ENCODE measurements at regions not wholly inside any gene's neighbourhood (a gene's known extent, or its start where the extent isn't known, plus 50 kb on each side); places are given as distances from the start of the nearest gene placed in this dataset.

DNA sequence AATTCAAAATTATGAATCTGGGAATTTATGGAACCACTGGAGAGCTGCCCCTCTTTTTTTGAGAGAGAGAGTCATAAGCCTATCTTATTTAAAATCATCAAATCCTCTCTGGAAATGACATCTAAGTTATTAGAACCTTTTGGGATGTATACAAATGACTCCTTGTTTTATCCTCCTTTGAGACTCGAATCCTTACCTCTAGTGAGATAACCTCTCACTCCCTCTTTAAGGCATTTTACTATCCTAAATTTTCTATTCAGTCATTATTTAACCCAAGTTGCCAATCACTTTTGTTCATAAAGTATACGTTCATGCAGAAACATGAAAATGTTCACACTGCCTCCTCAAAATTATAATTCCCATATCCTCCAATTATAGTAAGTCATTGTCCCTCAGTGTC lies 313.6 kb upstream of the C1orf87 start (continued):
- TF ChIP-seq, protein P1, sequence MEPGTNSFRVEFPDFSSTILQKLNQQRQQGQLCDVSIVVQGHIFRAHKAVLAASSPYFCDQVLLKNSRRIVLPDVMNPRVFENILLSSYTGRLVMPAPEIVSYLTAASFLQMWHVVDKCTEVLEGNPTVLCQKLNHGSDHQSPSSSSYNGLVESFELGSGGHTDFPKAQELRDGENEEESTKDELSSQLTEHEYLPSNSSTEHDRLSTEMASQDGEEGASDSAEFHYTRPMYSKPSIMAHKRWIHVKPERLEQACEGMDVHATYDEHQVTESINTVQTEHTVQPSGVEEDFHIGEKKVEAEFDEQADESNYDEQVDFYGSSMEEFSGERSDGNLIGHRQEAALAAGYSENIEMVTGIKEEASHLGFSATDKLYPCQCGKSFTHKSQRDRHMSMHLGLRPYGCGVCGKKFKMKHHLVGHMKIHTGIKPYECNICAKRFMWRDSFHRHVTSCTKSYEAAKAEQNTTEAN (CRISPR knock-in tag; IDR thresholded peaks at IDR 0.05): no peak

DNA sequence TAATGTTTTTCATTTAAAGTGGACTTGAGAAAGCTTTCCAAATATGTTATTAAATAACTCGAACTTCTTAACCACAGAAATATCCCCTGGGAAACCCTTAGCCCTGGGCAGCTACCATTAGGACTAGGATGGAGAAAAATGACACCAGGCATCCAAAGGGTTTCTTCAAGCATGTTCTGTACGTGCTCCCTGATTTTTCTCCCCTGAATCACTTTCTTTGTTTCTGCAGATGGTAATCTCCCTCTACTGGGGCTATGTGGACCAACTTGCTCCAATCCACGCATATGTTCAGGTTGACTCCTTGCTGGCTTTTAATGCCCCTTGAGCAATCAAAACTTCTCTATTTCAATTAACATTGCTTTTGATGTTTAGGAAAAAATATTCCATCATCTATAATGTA lies 312.7 kb upstream of the C1orf87 start:
- CTCF ChIA-PET: interaction anchor here (0.6 kb wide), 1 partner anchor 88 kb away, joined by 3 read pairs; no protein-coding TSS in a partner anchor
- no peak for ATAC-seq
- H3K36me3 Mint-ChIP-seq: no peaks in the 10 kb centered on the region
- peaks cover 7% of the 10 kb centered on the region for H3K4me1 Mint-ChIP-seq
- no peak for DNase-seq (ENCODE audit: low spot score)
- peaks cover 5% of the 10 kb centered on the region; the same call in 1 of the 2 replicates for H3K9me3 Mint-ChIP-seq
- TF ChIP-seq GABPB1 (CRISPR knock-in tag; IDR thresholded peaks at IDR 0.05) (no peak), TEAD4 (CRISPR knock-in tag; IDR thresholded peaks at IDR 0.05) (no peak), MXD4 (CRISPR knock-in tag; IDR thresholded peaks at IDR 0.05; ENCODE audit: borderline replicate concordance) (no peak), KAT7 (CRISPR knock-in tag; IDR thresholded peaks at IDR 0.05; ENCODE audit: borderline replicate concordance) (no peak), SMAD4 (CRISPR knock-in tag; IDR thresholded peaks at IDR 0.05) (no peak)
- TF ChIP-seq, protein P2, sequence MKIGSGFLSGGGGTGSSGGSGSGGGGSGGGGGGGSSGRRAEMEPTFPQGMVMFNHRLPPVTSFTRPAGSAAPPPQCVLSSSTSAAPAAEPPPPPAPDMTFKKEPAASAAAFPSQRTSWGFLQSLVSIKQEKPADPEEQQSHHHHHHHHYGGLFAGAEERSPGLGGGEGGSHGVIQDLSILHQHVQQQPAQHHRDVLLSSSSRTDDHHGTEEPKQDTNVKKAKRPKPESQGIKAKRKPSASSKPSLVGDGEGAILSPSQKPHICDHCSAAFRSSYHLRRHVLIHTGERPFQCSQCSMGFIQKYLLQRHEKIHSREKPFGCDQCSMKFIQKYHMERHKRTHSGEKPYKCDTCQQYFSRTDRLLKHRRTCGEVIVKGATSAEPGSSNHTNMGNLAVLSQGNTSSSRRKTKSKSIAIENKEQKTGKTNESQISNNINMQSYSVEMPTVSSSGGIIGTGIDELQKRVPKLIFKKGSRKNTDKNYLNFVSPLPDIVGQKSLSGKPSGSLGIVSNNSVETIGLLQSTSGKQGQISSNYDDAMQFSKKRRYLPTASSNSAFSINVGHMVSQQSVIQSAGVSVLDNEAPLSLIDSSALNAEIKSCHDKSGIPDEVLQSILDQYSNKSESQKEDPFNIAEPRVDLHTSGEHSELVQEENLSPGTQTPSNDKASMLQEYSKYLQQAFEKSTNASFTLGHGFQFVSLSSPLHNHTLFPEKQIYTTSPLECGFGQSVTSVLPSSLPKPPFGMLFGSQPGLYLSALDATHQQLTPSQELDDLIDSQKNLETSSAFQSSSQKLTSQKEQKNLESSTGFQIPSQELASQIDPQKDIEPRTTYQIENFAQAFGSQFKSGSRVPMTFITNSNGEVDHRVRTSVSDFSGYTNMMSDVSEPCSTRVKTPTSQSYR (CRISPR knock-in tag; IDR thresholded peaks at IDR 0.05): no peak
- TF ChIP-seq, protein P3, sequence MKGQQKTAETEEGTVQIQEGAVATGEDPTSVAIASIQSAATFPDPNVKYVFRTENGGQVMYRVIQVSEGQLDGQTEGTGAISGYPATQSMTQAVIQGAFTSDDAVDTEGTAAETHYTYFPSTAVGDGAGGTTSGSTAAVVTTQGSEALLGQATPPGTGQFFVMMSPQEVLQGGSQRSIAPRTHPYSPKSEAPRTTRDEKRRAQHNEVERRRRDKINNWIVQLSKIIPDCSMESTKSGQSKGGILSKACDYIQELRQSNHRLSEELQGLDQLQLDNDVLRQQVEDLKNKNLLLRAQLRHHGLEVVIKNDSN (CRISPR knock-in tag; IDR thresholded peaks at IDR 0.05): no peak
- TF ChIP-seq, protein P4, sequence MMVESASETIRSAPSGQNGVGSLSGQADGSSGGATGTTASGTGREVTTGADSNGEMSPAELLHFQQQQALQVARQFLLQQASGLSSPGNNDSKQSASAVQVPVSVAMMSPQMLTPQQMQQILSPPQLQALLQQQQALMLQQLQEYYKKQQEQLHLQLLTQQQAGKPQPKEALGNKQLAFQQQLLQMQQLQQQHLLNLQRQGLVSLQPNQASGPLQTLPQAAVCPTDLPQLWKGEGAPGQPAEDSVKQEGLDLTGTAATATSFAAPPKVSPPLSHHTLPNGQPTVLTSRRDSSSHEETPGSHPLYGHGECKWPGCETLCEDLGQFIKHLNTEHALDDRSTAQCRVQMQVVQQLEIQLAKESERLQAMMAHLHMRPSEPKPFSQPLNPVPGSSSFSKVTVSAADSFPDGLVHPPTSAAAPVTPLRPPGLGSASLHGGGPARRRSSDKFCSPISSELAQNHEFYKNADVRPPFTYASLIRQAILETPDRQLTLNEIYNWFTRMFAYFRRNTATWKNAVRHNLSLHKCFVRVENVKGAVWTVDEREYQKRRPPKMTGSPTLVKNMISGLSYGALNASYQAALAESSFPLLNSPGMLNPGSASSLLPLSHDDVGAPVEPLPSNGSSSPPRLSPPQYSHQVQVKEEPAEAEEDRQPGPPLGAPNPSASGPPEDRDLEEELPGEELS (CRISPR knock-in tag; IDR thresholded peaks at IDR 0.05): no peak
- TF ChIP-seq, protein P5, sequence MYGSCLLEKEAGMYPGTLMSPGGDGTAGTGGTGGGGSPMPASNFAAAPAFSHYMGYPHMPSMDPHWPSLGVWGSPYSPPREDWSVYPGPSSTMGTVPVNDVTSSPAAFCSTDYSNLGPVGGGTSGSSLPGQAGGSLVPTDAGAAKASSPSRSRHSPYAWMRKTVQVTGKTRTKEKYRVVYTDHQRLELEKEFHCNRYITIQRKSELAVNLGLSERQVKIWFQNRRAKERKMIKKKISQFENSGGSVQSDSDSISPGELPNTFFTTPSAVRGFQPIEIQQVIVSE (CRISPR knock-in tag; IDR thresholded peaks at IDR 0.05; ENCODE audit: borderline replicate concordance): no peak
- H3K27ac Mint-ChIP-seq: no peak overlapping the region
- POLR2A ChIA-PET: no interaction called here
- no peak overlapping the region for H3K4me3 Mint-ChIP-seq
- H3K27me3 Mint-ChIP-seq (ENCODE audit: low read depth): no peaks in the 10 kb centered on the region

DNA sequence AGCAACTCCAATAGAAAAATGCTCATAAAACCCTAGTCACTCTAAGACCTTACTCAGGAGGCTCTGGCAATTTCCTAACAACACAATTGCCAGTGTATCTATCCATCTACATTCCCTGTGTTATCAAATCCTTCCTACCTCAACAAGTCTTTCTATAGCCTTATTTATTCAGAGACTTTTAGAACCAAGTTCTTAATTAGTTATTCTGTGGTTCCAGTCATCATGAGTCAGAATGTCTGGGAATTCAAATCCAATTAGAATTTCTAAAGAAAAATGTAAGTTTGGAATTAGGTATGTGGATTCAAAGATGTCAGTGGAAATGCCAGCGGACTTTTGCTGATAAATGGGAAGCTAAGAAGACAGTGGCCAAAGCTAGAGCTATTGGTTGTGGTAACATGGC lies 302.6 kb upstream of the C1orf87 start:
- Mint-ChIP-seq H3K36me3 (peaks cover 7% of the 10 kb centered on the region), H3K27ac (no peak overlapping the region), H3K4me3 (no peak overlapping the region), H3K9me3 (peaks cover 18% of the 10 kb centered on the region), H3K4me1 (no peaks in the 10 kb centered on the region), H3K27me3 (ENCODE audit: low read depth) (no peaks in the 10 kb centered on the region)
- no peak for TF ChIP-seq ZBTB21 (CRISPR knock-in tag; IDR thresholded peaks at IDR 0.05; ENCODE audit: borderline replicate concordance)
- TF ChIP-seq SMAD3 (CRISPR knock-in tag; IDR thresholded peaks at IDR 0.05; ENCODE audit: borderline replicate concordance): no peak
- TF ChIP-seq, protein P6, sequence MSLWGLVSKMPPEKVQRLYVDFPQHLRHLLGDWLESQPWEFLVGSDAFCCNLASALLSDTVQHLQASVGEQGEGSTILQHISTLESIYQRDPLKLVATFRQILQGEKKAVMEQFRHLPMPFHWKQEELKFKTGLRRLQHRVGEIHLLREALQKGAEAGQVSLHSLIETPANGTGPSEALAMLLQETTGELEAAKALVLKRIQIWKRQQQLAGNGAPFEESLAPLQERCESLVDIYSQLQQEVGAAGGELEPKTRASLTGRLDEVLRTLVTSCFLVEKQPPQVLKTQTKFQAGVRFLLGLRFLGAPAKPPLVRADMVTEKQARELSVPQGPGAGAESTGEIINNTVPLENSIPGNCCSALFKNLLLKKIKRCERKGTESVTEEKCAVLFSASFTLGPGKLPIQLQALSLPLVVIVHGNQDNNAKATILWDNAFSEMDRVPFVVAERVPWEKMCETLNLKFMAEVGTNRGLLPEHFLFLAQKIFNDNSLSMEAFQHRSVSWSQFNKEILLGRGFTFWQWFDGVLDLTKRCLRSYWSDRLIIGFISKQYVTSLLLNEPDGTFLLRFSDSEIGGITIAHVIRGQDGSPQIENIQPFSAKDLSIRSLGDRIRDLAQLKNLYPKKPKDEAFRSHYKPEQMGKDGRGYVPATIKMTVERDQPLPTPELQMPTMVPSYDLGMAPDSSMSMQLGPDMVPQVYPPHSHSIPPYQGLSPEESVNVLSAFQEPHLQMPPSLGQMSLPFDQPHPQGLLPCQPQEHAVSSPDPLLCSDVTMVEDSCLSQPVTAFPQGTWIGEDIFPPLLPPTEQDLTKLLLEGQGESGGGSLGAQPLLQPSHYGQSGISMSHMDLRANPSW (CRISPR knock-in tag; conservative IDR thresholded peaks at IDR 0.05; ENCODE audit: low read depth): no peak
- POLR2A ChIA-PET: no interaction called here
- ATAC-seq (no peak), DNase-seq (ENCODE audit: low spot score) (no peak)
- CTCF ChIA-PET: no interaction called here
